ELR (cell line): ENCODE measurements at regions not wholly inside any gene's neighbourhood (a gene's known extent, or its start where the extent isn't known, plus 50 kb on each side); places are given as distances from the start of the nearest gene placed in this dataset.
A peak's percentile ranks its signal among the peaks of the same experiment; 100 is the strongest.
"Not testable (repeated sequence)": the region's sequence is repeated elsewhere in the genome, so short reads cannot be mapped to it uniquely, and the experiment has no call there.

Experiments
- DNase-seq: peaks from one replicate; pipeline ENCODE4 v3.0.0-alpha.2; 2015; ENCODE audit warnings: low read depth

DNA sequence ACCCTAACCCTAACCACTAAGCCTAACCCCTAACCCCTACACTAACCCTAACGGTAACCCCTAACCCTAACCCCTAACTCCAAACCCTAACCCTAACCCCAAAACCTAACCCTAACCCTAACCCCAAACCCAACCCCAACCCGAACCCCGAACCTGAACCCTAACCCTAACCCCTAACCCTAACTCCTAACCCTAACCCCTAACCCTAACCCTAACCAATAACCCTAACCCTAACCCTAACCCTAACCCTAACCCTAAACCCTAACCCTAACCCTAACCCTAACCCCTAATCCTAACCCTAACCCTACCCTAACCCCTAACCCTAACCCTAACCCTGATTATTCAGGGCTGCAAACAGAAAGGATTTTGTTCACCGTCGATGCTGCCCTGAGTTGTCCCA is 144.6 kb upstream of the DUSP22 start:
- DNase-seq = not testable (repeated sequence)

DNA sequence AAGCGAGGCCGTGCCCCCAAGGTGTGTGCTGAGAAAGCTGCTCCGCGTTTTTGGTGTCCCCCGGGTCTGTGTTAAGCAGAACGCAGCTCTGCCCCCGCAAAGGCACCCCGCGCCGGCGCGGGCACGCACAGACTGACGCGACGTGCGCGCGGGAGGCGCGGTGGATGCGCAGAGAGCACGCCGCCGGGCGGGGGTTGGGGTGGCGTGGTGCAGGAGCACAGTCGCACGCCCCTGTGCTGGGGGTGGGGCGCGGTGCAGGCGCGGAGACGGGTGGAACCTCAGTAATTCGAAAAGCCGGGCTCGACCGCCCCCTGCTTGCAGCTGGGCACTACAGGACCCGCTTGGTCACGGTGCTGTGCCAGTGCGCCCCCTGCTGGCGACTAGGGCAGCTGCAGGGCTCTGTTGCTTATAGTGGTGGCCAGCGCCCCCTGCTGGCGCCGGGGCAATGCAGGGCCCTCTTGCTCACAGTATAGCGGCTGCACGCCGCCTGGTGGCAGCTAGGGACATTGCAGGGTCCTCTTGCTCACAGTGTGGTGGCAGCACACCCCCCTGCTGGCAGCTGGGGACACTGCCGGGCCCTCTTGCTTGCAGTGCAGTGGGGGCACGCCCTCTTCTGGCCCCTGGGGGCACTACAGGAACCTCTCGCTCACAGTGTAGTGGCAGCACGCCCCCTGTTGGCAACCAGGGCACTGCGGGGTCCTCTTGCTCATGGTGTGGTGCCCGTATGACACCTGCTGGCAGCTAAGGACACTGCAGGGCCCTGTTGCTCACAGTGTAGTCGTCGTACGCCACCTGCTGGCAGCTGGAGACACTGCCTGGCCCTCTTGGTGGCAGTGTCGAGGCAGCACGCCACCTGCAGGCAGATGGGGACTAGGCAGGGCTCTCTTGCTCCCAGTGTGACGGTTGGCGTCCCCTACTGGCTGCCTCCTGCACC is 144.0 kb upstream of the DUSP22 start:
- DNase-seq = peak; percentile 43

DNA sequence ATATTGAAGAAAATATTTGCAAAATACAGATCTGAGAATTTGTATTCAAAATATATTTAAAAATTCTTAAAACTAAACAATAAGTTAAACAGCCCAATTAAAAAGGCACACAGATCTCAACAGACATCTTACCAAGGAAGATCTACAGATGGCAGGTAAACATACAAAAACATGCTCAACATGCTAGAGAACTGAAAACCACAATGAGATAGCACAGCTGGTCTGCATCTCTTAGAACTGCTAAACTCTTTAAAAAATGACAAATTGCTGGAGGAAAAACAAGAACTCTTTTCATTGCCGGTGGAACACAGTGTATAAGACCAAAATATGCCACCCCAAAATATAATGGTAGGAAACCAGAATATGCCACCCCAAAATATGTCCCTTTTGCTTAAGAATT is 142.1 kb upstream of the DUSP22 start:
- not testable (repeated sequence) for DNase-seq

DNA sequence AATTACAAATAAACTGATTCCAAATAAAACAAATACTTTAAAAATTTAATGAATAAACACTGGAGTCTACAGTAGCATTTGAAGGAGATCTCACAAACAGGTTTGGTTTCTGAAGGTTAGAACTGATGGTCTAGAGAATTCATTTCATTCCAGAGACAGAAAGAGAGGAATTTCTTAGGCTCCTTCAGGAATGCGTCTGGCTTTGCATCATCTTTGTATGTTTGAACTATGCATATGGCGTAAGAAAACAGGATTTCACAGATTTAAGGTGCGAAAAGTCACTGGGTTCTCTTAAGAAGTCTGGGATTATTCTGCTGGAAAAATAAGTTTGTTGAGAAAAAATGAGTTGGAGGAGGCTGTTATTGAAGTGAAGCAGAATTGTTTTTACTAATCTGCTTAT is 139.9 kb upstream of the DUSP22 start:
- DNase-seq = not testable (repeated sequence)

DNA sequence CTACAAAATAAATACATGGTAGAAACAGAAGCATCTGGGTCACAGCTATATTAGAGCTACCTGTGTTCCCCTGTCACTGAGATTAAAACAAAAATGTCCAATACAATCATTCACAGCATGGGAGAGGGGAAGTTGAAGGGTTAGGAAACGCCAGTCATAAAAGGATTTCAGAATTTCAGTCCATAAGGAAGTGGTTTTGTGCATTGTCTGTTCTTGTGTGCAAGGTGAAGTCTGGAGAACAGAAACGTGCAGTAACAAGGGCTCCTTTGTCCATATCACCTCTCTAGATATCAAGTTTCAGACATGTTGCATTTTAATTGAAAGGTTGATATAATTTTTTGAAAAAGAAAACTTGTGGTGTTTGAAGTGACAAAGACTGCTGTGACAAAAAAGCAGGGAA is 139.3 kb upstream of the DUSP22 start:
- not testable (repeated sequence) for DNase-seq

DNA sequence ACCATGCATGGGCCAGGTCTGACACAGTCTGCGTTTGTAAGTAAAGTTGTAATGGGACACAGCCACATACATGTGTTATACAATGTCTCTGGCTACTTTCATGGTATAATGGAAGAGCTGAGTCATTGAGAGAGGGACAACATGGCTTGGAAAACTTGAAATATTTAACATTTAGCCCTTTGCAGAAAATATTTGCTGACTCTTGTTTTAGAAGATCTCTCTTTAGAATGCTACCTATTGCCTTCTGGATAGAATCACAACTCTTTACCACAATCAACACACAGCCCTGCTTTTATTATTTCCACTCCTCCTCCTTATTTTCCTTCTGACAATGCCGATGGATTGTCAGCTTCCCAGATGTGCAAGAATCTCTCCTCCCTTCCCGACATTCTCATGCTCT is 138.4 kb upstream of the DUSP22 start:
- not testable (repeated sequence) for DNase-seq

DNA sequence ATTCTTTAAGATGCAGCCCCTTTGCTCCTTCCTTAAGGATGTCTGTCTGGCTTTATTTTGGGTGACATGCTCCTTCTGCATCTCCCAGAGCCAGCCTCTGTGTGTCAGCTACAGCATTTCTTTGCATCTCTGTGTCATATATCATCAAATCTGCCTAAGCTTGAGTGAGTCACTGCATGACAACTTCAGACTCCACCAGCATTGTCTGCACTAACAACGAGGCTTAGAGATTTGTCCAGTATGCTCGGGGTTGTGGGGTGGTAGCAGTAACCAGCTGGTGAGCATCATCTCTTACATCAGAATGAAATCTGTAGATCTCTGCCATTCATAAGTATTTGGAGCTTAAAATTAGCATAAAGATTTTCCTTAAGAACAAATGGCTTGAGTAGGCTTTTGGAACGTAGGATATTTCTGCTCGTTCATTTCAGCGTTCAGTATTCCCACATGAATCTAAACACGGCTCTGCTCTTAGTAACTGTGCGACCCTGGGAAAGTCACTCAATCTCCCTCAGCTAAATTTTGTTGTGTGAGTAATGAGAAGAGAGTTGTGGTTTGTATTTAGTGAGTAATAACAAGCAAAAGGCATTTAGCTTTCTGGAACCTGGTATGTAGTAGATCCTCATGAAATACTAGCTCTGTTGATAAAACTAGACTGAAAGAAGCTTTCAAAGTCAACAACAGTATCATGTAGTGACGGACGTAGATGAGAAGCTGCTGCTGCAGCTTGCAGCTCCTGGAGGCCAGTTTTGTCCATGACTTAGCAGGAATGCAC is 137.8 kb upstream of the DUSP22 start:
- peak; percentile 55 for DNase-seq

DNA sequence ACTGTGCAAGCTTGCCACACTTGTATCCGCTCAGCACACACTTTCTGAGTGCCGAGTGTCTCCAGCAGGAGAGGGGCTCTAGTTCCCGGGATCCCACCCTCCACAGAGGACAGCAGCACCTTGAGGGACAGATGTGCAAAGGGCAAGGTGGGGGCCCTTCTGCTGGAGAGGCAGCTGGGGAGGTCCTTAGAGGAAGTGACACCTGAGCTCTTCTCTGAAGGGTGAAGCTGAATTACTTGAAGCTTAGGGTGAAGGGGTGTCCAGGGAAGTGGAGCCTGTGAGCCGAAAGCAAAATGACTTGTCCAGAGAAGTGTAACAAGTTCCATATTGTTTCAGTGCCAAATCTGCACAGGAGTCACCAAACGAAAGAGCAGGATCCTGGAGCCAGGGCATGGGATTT is 136.3 kb upstream of the DUSP22 start:
- DNase-seq = no peak

DNA sequence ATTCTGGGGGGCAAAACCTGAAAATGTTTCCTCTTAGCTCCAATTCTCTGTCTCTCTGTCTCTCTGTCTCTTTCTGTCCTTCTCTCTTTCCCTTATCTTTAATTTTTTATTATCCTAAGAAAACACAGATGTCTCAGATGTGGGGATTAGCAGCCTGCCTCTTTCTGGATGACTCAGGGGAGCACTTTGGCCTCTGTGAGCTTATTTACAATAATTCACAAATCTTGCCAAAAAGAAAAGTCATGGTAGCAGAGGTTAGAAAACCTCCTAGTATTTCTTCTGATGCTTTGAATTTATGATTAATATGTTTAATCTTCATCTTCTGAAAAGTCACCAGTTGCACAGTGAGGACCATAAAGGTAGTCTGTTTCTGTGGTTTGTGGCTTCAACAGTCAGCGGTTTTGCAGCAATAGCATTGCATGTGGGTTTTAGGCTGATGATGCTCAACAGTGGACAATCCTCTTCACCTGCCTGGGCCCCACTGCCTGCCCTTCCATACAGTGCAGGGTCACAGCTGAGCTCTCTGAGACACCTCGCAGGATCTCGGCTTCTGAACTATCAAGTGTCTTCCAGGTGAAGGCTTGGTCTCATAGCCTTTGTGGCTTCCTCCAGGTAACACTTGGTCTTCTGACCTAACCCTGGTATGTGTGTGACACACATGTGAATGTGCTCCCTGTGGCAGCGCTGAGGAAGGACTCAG is 135.7 kb upstream of the DUSP22 start:
- not testable (repeated sequence) for DNase-seq

DNA sequence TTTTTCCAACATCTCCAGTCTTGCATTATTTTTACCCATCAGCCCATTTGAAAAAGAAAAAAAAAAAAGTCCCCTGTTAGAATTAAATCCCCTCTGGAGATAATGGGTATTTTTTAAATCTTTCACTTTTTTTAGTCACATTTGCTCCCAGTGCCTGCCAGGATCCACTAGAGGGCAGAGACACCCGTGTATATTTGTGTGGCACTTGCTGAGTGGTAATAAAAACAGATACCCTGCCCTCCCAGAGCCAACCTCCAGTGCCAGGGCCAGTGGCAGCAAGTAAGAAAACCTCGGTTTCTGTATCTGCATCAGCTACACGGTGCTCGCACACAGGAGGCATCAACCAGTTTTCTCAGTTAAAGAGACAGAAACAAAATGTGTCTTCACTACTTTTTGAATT is 135.1 kb upstream of the DUSP22 start:
- peak; percentile 12 for DNase-seq

DNA sequence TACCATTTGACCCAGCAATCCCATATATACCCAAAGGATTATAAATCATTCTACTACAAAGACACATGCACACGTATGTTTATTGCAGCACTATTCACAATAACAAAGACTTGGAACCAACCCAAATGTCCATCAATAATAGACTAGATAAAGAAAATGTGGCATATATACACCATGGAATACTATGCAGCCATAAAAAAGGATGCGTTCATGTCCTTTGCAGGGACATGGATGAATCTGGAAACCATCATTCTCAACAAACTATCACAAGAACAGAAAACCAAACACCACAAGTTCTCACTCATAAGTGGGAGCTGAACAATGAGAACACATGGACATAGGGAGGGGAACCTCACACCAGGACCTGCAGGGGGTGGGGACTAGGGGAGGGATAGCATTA is 130.6 kb upstream of the DUSP22 start:
- not testable (repeated sequence) for DNase-seq

DNA sequence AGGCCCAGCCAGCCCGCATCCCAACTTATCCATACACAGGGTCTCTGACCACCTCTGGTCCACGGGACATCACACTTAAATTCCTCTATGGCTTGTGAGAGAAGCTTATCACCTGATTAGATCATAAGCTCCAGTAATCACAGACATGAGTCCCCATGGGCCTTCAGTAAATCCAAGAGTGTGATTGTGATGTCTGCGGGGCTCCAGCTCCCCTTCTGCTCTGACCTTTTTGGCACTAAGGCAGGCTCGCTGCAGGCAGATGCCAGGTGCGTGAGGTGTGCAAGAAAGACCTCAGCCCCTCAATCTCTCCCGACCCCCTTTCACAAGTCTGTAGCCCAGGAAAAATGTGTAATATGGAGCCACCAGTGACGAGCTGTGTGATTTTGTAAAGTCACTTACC is 127.6 kb upstream of the DUSP22 start:
- DNase-seq = no peak

DNA sequence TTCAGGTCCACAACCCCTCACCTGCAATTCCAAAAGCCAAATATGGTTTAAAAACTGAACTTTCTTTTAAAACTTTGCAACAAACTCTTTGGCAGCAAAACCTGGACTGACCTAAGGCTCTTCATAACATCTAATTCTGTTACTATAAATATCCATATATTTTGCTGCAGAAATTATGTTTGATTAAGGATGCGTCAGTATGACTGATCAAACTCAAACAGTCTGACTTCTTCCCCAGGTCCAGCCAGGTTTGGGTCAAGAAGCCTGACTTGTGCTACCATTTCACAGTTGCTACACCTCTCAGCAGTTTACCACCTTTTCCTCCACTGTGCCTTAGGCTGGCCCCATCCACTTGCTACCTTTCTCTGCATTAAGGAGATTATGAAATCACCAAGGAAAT is 127.0 kb upstream of the DUSP22 start:
- DNase-seq = no peak

DNA sequence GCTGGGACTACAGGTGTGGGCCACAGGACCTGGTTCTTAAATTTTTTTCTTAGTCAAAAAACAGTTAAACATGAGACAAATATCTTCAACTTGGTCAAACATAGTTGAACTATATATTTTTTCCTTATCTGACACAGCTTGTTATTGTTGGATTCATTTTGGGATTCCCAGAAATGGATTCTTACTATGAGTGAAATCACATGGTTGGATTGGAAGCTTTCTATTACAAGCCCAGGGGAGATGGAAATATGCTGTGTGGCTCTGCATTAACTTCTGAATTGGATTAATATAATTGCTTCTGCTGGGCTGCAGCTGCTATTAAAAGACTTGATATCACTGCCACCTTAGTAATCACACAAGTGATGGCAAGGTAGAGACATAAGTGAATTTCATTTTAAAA is 126.4 kb upstream of the DUSP22 start:
- no peak for DNase-seq

DNA sequence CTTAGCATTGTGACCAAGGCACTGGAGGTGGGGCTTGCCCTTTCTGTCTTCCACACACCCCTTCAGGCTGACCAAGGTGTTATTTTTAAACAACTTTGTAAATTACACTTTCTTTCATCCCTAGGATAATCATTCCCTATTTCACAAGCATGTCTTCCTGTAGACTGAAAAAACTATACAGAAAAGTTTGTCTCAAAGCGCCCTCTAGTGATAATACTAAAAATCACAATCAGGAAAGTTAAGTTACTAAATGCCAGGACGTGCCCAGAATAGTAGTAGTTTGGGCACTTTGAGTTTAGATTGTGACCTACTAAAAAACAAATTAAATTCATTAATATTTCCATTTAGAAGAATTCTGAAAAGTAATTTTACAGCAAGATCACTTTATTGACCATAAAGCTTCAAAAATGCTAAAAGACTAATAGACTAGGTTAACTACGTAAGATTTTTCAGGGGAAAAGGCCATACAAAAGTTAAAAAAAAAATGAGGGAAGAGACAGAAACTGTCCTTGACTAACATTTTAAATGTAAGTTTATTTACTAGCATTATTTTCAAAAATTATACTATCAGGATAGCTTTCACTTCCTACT is 123.3 kb upstream of the DUSP22 start:
- DNase-seq = peak; percentile 58

DNA sequence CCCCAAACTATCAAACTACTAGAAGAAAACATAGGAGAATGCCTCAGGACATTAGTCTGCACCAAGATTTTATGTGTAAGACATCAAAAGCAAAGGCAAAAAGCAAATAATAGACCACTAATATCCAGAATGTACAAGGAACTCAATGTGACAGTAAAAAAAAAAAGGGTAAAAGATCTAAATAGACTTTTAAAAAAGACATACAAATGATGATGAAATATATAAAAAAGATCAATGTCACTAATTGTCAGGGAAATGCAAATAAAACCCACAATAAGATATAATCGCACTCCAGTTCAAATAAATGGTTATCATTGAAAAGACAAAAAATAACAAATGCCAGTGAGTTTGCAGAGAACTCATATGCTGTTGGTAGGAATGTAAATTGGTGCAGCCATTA is 118.3 kb upstream of the DUSP22 start:
- no peak for DNase-seq

DNA sequence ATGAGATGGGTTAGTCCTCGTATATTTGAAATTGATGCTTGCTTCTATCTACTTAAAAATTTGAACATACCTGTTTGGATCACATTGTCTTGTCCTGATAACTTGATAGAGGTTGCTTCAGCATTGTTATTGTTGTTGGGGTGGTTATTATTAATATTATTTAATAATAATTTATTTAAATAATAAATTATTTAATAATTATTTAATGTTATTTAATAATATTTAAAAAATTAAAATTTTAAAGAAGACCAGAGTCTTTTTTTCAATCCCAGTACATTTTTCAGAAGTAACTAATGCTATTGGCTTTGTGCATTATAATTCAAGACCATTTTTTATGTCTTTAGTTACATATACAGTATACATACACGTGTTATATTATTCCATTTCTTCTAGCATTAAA is 116.6 kb upstream of the DUSP22 start:
- no peak for DNase-seq

DNA sequence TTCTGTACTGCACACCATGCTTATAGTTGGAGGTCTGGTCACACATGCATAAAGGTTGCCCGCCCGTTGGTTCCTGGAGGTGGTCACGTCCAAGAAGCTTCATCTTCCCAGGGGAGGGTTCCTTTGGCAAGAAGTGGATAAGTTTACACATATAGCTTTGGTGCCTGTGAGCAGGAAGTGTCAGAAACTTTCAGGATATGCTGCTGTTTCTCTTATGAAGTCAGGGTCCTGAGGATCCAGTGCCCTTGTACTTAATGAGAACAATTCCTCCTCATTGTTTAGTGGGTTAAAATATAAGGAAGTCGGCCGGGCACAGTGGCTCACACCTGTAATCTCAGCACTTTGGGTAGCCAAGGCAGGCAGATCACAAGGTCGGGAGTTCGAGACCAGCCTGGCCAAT is 115.5 kb upstream of the DUSP22 start:
- DNase-seq = no peak

DNA sequence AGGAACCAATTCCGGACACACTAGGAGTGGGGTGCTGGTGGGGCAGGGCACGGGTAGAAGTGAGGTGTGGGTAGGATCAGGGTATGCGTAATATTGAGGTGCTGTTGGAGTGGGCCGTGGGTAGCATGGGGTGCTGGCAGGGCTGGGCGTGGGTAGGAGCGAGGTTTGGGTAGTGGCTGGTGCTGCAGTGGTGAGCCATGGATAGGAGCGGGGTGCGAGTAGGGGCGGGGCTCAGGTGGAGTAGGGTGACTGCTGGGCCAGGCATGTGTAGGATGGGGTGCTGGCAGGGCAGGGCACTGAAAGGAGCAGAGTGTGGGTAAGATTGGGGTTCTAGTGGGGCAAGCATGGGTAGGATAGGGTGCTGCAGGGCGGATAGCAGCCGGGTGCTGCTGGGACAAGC is 114.2 kb upstream of the DUSP22 start:
- no peak for DNase-seq

DNA sequence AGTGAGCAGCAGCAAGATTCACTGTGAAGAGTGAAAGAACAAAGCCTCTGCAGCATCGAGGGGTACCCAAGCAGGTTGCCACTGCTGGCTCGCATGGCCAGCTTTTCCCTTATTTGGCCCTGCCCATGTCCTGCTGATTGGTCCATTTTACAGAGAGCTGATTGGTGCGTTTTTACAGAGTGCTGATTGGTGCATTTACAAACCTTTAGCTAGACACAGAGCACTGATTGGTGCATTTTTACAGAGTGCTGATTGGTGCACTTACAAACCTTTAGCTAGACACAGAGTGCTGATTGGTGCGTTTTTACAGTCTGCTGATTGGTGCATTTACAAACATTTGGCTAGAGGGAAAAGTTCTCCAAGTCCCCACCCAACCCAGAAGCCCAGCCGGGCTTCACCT is 113.4 kb upstream of the DUSP22 start:
- not testable (repeated sequence) for DNase-seq

DNA sequence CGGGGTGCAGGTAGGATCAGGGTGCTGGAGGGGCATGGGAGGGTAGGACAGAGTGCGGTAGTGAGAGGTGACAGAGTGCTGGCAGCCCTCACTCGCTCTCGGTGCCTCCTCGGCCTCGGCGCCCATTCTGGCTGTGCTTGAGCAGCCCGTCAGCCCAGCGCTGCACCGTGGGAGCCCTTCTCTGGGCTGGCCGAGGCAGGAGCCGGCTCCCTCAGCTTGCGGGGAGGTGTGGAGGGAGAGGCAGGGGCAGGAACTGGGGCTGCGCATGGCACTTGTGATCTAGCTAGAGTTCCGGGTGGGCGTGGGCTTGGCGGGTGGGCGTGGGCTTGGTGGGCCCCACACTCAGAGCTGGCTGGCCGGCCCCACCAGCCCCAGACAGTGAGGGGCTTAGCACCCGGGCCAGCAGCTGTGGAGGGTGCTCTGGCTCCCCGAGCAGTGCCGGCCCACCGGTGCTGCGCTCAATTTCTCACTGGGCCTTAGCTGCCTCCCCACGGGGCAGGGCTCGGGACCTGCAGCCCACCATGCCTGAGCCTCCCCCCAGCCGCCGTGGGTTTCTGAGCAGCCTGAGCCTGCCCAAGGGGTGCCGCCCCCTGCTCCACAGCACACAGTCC is 112.8 kb upstream of the DUSP22 start:
- no peak for DNase-seq
